ENCODE measurements at regions not wholly inside any gene's neighbourhood (a gene's known extent, or its start where the extent isn't known, plus 50 kb on each side); places are given as distances from the start of the nearest gene placed in this dataset.

DNA sequence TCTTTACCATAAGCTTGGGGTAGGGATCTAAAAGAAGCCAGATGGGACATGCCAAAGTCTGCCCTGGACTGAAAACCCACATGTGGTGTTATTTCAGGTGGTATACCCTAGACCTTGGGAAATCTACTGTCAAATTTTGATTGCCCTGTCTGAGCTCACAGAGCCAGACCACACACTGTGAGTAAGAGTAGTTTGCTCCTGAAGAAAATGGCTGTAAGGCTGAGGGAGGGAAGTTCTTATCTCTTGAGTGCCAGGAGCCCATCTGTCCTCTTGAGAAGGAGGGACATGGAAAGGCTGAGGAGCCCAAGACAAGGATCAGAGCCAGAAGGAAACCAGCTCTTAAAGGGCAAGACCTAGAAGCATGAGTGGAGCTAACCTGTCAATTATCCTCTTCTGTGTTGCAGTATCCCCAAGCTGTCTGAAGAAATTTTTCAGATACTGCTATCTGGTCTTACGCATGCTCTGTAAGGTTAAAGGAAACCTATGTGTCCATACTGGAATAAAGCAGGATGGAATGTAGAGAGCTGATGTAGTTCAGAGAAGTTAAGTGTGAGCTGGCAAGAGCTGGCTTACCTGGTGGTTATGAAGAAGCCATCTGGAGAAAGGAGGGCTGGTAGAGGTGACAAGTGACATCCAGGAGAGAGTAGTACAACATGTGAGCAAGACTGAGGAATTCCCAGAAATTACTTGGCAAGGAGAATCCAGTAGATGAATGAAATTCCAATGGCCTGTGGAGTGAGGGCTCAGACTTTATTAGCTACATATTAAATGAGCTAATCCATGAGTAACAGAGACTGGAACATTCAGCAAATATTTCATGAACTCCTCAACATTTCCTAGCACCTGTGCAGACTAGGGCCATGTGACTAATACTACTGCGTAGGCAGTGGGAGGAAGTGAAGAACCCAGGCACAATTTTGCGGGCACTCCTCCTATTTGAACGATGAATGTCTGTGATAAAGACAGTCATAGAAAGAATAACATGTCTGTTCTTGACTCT lies 389.1 kb upstream of the KIF2A start:
- no peak for DNase-seq

DNA sequence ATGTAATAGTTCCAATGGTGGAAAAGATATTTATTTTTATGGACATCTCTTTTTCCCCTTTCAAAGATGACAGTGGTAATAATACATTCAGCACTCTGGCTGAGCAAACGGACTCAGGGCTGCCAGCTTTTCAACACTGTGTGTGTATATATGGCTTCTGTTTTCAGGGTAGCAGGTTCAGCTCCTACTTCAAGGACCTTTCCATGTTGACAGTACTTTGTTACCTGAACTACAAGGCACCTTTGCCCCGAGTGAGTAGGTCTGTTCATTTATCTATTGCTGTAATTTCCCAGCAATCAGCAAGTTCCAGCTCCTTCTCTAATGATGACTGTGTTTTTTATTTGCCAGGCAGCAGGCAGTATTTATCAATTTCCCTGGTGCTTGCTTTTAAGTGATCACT lies 387.4 kb upstream of the KIF2A start:
- DNase-seq = no peak

DNA sequence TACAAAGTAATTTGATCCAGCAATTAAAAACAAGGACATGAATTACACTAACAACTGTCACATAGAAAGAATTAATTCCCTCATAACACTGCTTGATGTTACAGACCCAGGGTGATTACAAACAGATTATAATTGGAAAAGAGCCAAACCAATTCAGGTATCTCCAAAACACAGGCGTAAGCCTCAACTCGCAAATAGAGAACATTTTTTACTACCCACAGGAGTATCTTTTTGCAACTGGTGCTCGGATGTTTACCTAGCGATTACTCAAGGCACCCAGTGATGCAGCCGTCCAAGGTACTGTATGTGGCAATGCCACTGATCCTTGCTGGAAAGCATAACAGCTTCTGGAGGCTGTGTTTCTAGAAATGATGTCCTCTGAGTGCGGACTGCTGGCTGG lies 386.1 kb upstream of the KIF2A start:
- no peak for DNase-seq

DNA sequence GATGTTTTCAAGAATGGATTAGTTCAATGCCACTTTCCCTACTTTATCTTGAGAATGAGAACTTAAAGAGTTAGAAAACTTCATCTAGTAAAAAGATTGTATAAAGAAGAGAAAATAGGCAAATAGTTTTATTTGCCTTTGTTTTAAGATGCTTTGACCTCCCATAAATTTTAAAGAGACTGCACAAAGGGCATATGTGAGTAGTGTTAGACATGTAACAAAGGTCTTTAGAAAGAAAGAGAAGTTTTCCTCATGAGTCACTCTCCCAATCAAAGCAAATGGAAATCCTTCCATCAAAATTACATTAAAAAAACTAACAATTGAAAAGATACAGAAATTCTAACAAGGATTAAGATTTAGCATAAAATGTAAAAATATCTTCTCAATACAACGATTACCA lies 381.8 kb upstream of the KIF2A start:
- no peak for DNase-seq

DNA sequence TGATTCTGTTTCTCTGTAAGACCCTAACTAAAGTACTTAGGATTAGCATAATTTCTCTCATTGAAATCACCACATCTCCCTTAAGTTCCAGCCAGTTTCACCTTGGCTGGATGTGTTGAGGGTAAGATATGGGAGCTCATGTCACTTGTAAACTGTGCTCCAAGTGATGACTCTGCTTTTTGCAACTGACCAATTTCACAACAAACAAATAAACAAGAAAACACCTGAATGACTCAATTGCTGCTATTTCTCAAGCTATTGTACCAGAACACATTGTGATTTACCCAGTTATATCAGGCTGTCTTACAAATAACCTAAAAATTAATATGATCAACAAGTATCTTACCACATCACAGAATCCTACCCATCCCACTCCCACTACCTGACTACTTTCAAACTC lies 379.1 kb upstream of the KIF2A start:
- no peak for DNase-seq

DNA sequence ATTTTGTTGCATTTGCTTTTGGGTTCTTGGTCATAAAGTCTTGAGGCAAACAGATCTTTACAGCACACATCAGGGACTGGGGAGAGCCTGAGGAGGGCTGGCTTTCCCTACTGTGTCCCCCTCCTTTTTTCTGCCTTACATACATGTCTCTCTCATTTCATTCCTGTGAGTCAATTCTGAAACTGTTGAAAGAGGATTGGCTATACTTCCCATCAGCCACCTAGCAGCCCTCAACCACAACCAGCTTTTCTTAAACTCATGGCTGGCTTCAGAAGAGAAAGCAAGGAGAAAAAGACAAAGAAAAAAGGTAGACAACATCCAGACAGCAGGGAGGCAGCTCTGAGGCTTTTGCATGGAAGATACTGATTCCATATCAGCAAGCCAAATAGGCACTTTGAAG lies 374.8 kb upstream of the KIF2A start:
- DNase-seq = no peak

DNA sequence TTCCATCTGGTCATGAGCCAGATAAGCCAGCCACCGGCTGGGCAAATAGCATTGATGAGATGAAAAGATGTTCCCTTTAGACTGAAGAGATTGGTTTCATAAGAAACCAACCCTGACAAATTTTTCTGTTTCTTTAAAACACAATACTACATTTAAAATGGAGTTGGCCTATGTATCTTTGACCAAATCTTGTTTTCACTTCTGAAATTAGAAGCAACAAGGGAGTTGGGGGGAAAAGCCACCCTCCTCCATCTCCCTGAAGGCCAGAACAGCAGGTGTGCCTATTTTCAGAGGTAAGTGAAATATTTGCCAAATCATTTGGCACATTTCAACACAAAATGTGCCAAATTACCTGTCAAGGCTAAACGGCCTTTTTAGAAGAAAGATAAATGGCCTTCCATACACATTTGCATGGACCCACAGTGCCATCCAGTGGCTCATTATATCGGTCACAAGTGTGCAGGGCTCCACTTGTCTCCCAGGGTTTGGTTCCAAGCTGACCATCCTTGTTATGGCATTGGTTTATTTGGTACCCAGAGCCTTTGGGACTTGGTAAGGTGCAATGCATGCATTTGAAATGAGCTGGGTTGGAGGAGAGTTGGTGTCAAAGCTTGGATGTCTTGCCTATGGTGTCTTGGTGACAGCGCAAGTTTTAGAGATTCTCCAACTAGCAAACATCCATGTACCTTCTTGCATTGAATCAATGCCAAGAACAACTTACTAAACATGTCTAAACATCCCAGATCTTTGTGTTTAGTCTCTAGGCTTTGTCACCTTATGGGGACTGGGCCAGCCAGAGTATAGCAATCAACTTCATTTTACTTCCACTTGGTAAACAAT lies 372.0 kb upstream of the KIF2A start:
- DNase-seq = no peak

DNA sequence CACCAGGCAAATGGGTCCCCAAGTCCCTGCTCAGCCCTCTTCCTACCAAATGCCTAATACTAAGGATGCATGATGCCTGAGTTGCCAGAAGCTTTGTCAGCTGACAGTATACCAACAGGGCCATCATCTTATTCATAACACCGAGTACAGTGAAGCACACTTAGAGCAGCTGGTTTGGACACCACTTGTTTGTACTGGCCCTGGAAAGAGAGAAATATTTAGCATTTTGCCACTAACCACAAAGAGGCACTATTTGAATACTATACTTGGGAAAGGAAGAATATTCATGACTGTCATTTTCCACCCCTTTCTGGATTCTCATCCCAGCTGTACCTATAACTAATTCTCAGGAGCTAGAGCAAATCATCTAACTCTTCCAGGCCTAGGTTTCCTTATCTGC lies 364.4 kb upstream of the KIF2A start:
- no peak for DNase-seq

DNA sequence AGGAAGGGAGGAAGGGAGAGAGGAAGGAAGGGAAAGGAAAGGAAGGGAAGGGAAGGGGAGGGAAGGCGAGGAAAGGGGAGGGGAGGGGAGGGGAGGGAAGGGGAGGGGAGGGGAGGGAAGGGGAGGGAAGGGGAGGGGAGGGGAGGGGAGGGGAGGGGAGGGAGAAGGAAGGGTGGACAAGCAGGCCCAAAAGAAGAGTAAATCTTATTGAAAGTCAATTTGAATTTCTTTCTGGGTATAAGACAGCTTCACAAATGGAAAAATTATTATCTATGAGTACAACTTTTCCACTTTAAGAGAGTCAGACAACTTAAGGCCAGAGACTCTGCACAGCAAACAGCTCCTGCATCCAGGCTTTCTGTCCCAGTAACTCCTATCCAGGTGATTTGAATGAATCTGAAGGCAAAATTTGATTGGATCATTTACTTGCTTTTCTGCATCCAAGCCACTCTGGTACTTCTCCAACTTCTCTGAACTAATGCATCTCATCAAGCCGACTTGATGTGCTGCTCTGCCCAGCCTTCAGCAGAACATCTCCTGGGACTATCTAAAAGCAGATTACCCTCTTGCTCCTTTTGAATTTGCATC lies 363.4 kb upstream of the KIF2A start:
- no peak for DNase-seq

DNA sequence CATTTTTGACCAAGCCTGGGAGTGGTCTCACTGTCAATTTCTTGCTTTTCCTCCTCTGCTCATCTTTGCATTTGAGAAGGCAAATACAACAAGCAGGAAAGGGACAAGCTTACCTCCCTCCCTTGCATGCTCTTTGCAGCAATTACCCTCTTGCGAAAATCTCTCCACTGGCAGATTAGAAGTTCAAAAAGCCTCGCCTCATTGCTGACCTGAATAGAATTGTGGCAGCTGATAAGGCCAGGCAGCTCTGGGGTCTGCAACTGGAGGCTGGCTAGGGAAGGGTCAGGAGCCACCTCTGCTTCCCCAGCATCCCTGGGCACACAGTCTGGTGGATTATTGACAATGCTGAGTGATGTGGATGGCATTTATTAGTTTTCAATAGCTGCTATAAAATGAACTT lies 362.3 kb upstream of the KIF2A start:
- no peak for DNase-seq

DNA sequence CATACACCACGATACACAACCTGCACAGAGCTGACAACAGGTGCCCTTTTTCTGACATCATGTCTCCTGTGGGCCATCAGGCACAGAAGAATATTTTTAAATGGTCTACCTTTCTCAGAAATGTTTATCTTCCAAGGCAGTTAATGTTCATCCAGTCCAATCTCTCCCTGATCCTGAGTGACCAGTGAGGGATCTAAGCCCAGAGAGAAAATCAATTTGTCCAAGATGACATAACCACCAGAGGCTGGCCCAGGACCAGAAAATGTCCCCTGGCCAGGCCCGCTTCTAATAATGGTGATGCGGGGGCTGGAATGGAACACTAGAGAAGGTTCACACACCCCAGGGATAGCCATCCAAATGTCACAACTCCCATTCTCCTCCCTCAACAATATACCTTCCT lies 357.9 kb upstream of the KIF2A start:
- no peak for DNase-seq

DNA sequence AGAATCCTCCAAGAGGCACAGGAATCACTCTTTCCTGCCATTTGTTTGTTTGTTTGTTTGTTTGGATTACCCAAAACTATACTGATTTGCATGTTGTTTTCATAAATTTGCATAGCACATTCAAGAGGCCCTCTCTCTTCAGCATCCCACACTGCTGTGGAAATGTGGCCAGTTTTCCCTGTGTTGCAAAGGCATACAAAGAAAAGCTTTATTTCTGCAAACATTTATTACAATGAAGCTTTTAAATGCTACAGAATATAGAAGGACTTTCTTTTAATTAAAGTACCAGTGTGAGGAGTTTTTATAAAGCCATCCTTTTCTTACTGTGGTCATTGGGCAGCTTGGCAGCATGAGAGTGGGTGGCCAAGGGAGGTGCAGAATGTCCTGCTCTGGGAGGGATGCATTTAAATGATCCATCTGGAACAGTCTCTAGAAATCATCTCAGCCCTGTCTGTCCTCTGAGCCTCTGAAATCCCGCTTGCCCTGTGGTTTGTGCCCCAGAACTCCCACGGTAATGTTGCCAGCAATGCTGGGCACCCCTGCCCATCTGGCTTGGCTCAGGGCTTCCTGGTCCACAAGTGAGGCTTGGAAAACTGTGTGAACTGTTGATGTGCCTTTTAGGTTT lies 356.8 kb upstream of the KIF2A start:
- DNase-seq = no peak

DNA sequence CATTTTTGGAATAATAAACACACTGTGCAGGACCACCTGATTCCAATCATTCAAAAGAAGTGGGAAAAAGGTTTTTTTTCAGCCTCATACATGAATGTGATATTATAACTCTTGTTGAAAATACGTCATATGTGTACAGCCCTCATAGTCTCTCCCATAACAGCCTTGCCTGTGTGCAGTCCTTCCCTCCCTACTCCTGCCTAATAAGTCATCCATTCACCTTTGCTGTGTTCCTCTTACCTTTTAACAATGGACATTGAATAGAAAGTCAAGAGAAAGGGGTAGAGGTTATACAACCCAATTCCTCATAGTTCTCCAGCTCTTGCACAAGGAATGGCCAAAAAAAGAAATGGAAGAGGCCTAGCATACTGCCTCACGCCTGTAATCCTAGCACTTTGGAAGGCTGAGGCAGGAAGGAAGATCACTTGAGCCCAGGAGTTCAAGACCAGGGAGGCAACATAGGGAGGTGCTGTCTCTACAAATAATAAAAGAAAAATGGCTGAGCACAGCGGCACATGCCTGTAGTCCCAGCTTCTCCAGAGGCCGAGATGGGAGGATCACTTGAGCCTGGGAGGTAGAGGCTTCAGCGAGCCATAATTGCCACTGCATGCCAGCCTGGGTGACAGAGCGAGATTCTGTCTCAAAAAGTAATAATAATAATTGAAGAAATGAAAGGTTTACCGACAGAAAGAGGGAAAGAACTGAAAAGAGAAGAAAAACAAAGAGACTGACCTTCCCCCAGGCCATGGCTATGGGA lies 356.1 kb upstream of the KIF2A start:
- no peak for DNase-seq

DNA sequence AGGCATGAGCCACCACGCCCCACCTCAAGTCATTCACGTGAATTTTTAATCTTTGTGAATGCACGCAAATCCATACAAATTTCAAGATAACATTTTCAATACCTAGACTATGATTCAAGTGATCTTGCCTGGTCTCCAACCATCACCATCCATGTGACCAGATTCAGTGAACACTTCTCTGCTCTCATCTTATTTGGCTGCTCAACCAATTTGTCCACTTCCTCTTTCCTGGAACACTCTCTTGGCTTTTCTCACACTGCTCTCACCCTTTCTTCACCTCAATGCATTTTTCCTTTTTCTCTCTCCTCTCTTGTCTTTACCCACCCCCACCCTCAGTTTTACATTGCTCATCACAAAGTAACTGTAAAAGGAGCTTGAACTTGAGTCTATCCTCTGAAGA lies 354.7 kb upstream of the KIF2A start:
- no peak for DNase-seq

DNA sequence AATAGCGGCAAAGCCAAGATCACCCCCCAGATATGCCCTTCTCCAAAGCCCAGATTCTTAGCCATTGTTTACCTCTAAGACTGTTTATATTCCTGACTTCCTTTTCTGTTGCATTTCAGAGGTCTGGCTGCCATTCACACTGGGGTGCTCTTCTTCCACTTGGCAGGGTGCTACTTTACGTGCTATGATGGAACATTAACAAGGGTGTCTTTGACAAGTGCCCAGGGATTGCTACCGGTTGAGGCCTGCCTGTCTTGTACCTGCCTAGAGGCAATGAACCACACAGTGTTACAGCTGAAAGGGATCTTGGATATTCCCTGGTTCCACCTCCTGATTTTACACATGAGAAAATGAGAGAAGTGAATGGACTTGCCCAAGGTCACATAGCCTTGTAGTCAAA lies 352.1 kb upstream of the KIF2A start:
- DNase-seq = no peak

DNA sequence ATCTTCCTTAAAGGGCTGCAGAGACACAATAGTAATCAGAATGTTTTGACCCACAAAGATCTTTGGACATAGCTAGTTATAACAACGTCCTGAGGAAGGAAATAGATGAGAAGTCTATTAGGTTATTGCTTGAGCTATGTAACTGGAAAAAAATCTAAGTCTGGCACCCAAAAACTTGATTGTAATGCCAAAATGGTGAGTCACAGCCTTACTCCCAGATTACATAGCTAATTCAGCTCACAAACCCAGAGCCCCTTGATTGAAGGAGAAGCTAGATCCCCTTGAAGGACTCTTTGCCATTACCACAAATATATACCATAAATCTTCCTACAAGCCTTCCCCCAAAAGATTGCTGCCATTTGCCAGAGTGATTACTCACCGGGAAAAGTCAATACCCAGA lies 341.8 kb upstream of the KIF2A start:
- DNase-seq = no peak

DNA sequence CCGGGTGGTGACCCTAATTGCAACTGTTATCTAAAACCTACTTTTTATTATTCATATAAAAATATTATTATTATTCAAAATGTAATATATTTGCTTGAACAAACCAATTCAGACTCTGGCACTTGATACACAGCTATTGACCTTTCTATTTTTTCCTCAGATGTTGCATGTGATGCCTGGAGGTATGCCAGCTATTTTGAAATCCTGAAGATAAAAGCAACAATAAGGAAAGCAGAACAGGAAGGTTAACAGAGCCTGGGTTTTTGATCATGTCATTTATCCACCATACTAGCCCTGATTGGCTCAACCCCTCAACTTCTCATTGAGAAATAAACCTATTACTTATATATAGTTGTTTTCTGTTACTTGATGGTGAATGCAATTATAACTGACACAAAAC lies 340.9 kb upstream of the KIF2A start:
- DNase-seq = no peak

DNA sequence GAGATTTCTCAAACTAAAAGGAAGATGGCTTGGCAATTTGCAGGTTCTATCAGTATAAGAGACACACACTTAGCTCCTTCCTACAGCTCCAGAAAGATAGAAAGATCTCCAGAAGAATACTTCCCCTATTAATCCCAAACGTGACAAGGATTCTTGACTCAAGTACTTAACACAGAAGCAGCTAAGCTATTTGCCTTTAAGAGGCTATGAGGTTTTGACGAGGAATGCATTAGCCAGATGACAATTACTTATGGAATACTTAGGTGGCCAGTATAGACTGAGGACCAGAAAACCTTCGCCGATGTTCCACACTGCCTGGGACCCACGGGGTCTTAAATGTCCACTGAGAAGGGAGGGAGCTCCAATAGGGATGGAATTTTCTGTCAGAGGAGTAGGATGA lies 340.5 kb upstream of the KIF2A start:
- DNase-seq = no peak

DNA sequence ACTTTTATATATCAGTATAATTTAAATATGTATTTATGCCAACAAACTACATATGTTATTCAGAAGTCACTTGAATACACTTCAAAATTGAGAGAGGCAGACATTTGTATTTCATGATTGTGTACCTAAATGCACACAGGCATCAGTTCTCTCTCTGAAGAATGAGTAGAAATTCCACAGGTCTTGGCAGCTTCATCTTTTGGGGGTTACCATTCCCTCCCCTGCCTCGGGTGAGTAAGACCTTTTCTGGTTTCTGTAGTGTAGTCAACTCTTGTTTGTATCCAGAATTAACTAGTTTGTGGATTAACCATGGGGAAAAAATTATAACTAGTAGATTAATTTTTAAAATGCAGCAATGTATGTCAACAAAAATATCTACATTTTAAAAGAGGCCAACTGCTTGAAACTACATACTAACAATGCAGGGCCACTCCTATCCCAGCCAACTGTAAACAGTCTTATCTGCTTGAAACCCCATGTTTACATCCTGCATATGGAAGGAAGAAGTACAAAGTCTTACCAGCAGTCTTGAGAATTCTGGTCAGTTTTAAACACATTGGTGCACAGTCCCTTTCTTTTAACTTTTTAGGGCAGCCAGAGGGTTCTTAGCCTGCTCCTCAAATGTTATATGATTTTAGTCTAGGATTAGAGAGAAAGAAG lies 339.6 kb upstream of the KIF2A start:
- no peak for DNase-seq

DNA sequence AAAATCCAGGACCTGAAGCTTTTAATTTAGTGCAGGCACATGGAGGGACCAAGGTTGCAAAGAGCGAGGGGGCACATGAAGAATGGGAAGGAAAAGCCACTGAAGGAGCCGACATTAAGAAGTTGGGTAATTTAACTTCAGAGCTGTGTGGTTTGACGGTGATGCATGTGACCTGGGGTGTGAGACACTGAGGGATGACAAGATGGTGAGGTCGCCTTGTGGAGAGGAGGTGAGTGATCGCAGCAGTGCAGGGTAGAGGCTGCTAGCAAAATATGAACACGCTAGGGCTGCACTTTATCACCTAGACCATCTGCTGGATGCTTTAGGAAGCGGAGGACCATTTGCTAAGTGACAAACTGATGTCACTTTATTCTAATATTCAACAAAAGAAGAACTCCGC lies 339.0 kb upstream of the KIF2A start:
- no peak for DNase-seq

DNA sequence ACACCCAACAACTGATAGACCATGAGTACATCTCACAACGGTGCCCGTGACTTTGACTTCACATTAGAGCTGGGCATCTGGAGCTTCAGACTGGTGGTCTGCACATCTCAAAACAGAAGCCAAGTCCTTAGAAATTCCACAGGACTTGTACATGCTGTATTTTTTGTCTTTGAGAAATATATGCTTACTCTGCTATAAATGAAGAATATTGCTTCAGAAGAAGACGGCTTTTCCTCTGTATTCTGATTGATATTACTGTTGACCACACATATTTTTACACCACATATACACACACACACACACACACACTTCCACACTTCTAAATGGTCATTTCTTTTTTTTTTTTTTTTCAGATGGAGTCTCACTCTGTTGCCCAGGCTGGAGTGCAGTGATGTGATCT lies 338.3 kb upstream of the KIF2A start:
- no peak for DNase-seq

DNA sequence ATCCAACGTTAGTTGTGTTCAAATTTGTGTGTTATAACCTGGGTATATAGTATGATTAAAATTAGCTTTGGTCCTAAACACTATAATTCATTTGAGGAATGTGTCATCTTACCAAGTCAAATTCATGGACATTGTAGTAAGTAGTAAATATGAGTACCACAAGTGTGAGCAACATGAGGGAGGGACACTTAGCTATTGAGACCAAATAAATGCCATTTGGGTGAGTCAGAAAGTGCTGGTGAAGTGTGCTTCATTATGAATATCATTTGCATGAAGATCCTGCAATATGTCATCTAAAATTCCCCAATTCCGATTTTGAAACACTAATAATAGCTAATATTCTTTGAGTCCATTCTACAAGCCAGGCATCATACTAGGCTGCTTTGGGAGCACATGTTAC lies 336.7 kb upstream of the KIF2A start:
- no peak for DNase-seq
